ENCODE measurements at regions not wholly inside any gene's neighbourhood (a gene's known extent, or its start where the extent isn't known, plus 50 kb on each side); places are given as distances from the start of the nearest gene placed in this dataset.

- TF ChIP-seq EZH2 (IDR thresholded peaks at IDR 0.05; ENCODE audit: insufficient read depth, poor library complexity, severe bottlenecking) (no peak), EZH2phosphoT487 (IDR thresholded peaks at IDR 0.05; ENCODE audit: insufficient read depth, low read depth) (no peak)
Observed at GRCh38 chr6:166026586-166027126, 141.0 kb downstream of the TBXT start.
